Fibroblast of lung (primary cell): ENCODE measurements at regions not wholly inside any gene's neighbourhood (a gene's known extent, or its start where the extent isn't known, plus 50 kb on each side); places are given as distances from the start of the nearest gene placed in this dataset.

Experiments
- DNase-seq, 2 donors: peaks; one replicate each; pipeline versions ENCODE4 v3.0.0 to v3.0.0-alpha.2; 2010; ENCODE audit warnings: low read depth in 2 of 2
- H2AFZ ChIP-seq: 2 replicates; pipeline ENCODE4 v1.5.1; 2012; ENCODE audit warnings: low read length, control low read depth, inconsistent platforms
- H3K27ac ChIP-seq: 2 replicates; pipeline ENCODE4 v1.5.1; 2011; ENCODE audit warnings: low read length, control low read depth; ENCODE audit not compliant: insufficient read depth
- H3K27me3 ChIP-seq: 2 replicates; pipeline ENCODE4 v1.5.1; 2011; ENCODE audit warnings: mild to moderate bottlenecking, low read length; ENCODE audit not compliant: control insufficient read depth, insufficient read depth
- H3K36me3 ChIP-seq: 2 replicates; pipeline ENCODE4 v1.5.1; 2011; ENCODE audit warnings: low read length; ENCODE audit not compliant: control insufficient read depth, insufficient read depth
- H3K4me1 ChIP-seq: 2 replicates; pipeline ENCODE4 v1.5.1; 2011; ENCODE audit warnings: low read length; ENCODE audit not compliant: control insufficient read depth, insufficient read depth; ENCODE audit errors: extremely low read depth
- H3K4me2 ChIP-seq: 2 replicates; pipeline ENCODE4 v1.5.1; 2011; ENCODE audit warnings: low read length, control low read depth; ENCODE audit not compliant: insufficient read depth; ENCODE audit errors: extremely low read depth
- H3K4me3 ChIP-seq, 4 experiments: fragments of 200-600 bp in 1 of 4; sonication (generic) in 1 of 4; replicated peaks in 1 of 4; 2 replicates each; pipeline ENCODE4 v1.5.1; 2011 to 2016; ENCODE audit warnings: low read length in 4 of 4, low read depth in 3 of 4, mild to moderate bottlenecking in 3 of 4, control low read depth in 2 of 4, inconsistent platforms in 1 of 4, mixed read lengths in 1 of 4; ENCODE audit not compliant: insufficient read depth in 1 of 4; ENCODE audit errors: control extremely low read depth in 1 of 4
- H3K79me2 ChIP-seq: 2 replicates; pipeline ENCODE4 v1.5.1; 2012; ENCODE audit warnings: mild to moderate bottlenecking, low read length, inconsistent platforms; ENCODE audit not compliant: control insufficient read depth, insufficient read depth
- H3K9ac ChIP-seq: 2 replicates; pipeline ENCODE4 v1.5.1; 2011; ENCODE audit warnings: mild to moderate bottlenecking, low read length, control low read depth; ENCODE audit not compliant: insufficient read depth
- H3K9me3 ChIP-seq: 2 replicates; pipeline ENCODE4 v1.5.1; 2012; ENCODE audit warnings: low read depth, low read length; ENCODE audit not compliant: control insufficient read depth, insufficient read depth
- H4K20me1 ChIP-seq: 2 replicates; pipeline ENCODE4 v1.5.1; 2011; ENCODE audit warnings: low read length; ENCODE audit not compliant: control insufficient read depth, insufficient read depth; ENCODE audit errors: extremely low read depth
- CTCF ChIP-seq, 2 donors: IDR thresholded peaks in 1 of 2; conservative IDR thresholded peaks in 1 of 2; 1 replicate in 1 of 2; 2 replicates in 1 of 2; pipeline ENCODE4 v1.5.1; 2011 to 2012; ENCODE audit warnings: low read length in 2 of 2, control low read depth in 1 of 2, inconsistent platforms in 1 of 2, low read depth in 1 of 2, mild to moderate bottlenecking in 1 of 2
- EZH2 ChIP-seq: IDR thresholded peaks from 2 replicates; pipeline ENCODE4 v1.5.1; 2012; ENCODE audit warnings: low read length, control low read depth, mild to moderate bottlenecking; ENCODE audit errors: missing control alignments

GRCh38 chr6:74128536-74128935 is 432.5 kb downstream of the CD109 start:
- no peak overlapping the region for H3K4me3 ChIP-seq
- no peak overlapping the region for H3K9ac ChIP-seq
- H3K27me3 ChIP-seq = no peaks in the 10 kb centered on the region
- no peak overlapping the region for H3K27ac ChIP-seq
- H4K20me1 ChIP-seq = no peaks in the 10 kb centered on the region
- no peaks in the 10 kb centered on the region for H3K4me1 ChIP-seq
- H3K79me2 ChIP-seq = no peaks in the 10 kb centered on the region
- no peaks in the 10 kb centered on the region for H3K36me3 ChIP-seq
- H3K4me2 ChIP-seq = no peak overlapping the region
- H3K9me3 ChIP-seq = no peaks in the 10 kb centered on the region
- TF ChIP-seq CTCF (conservative IDR thresholded peaks at IDR 0.05 in 1 of 2, IDR thresholded peaks at IDR 0.05 in 1 of 2; ENCODE audit: low read depth in 1 of 2, low read length in 2 of 2) (no peak), EZH2 (no peak)
- H2AFZ ChIP-seq = no peak overlapping the region
- DNase-seq = peak in 1 of 2 donors; percentile 11

GRCh38 chr6:74117113-74117512 is 421.1 kb downstream of the CD109 start:
- Histone ChIP-seq H3K4me2 (no peak overlapping the region), H2AFZ (no peak overlapping the region), H3K27me3 (no peaks in the 10 kb centered on the region), H3K36me3 (no peaks in the 10 kb centered on the region), H3K4me3 (no peak overlapping the region), H3K27ac (no peak overlapping the region), H3K9ac (no peak overlapping the region), H3K4me1 (no peaks in the 10 kb centered on the region), H4K20me1 (no peaks in the 10 kb centered on the region), H3K9me3 (no peaks in the 10 kb centered on the region), H3K79me2 (no peaks in the 10 kb centered on the region)
- DNase-seq = peak; percentile 6 to 12
- TF ChIP-seq EZH2 (no peak), CTCF (conservative IDR thresholded peaks at IDR 0.05 in 1 of 2, IDR thresholded peaks at IDR 0.05 in 1 of 2; ENCODE audit: low read depth in 1 of 2, low read length in 2 of 2) (no peak)

GRCh38 chr6:74115674-74116073 is 419.7 kb downstream of the CD109 start:
- peak in 1 of 2 donors; percentile 45 for DNase-seq
- no peaks in the 10 kb centered on the region for H3K27me3 ChIP-seq
- no peak overlapping the region for H3K4me2 ChIP-seq
- no peaks in the 10 kb centered on the region for H3K79me2 ChIP-seq
- no peak overlapping the region for H3K9ac ChIP-seq
- no peaks in the 10 kb centered on the region for H3K9me3 ChIP-seq
- no peaks in the 10 kb centered on the region for H4K20me1 ChIP-seq
- no peak overlapping the region for H3K4me3 ChIP-seq
- no peaks in the 10 kb centered on the region for H3K4me1 ChIP-seq
- TF ChIP-seq CTCF (conservative IDR thresholded peaks at IDR 0.05 in 1 of 2, IDR thresholded peaks at IDR 0.05 in 1 of 2; ENCODE audit: low read depth in 1 of 2, low read length in 2 of 2) (no peak), EZH2 (no peak)
- no peak overlapping the region for H3K27ac ChIP-seq
- H3K36me3 ChIP-seq = no peaks in the 10 kb centered on the region
- no peak overlapping the region for H2AFZ ChIP-seq
